Kidney (tissue), 13 donors: ENCODE measurements at regions not wholly inside any gene's neighbourhood (a gene's known extent, or its start where the extent isn't known, plus 50 kb on each side); places are given as distances from the start of the nearest gene placed in this dataset.
"Not testable (repeated sequence)": the region's sequence is repeated elsewhere in the genome, so short reads cannot be mapped to it uniquely, and the experiment has no call there.

Source experiments
- DNase-seq, 5 donors: peaks; one replicate each; pipeline ENCODE4 v3.0.0-alpha.2; 2013 to 2020
- FAIRE-seq: peaks from 2 replicates; lab custom pipeline; 2012; peaks lifted over from hg19 to GRCh38; lab: Jason Lieb, UNC
- H3K27ac ChIP-seq, 2 donors: one replicate each; pipeline ENCODE4 v1.7.0; 2013; ENCODE audit warnings: low read depth in 2 of 2, low read length in 2 of 2, inconsistent platforms in 1 of 2
- H3K27me3 ChIP-seq: one replicate; pipeline ENCODE4 v1.7.1; 2013; ENCODE audit warnings: low read length, inconsistent platforms; ENCODE audit not compliant: control insufficient read depth, insufficient read depth
- H3K36me3 ChIP-seq, 3 donors: one replicate each; pipeline versions ENCODE4 v1.7.0 to v1.7.1; 2013; ENCODE audit warnings: low read length in 3 of 3, control low read depth in 1 of 3, inconsistent platforms in 1 of 3; ENCODE audit not compliant: insufficient read depth in 3 of 3, control insufficient read depth in 2 of 3
- H3K4me1 ChIP-seq, 3 donors: one replicate each; pipeline versions ENCODE4 v1.7.0 to v1.7.1; 2013; ENCODE audit warnings: low read length in 3 of 3, inconsistent platforms in 1 of 3, low read depth in 1 of 3; ENCODE audit not compliant: control insufficient read depth in 2 of 3, insufficient read depth in 2 of 3
- H3K4me3 ChIP-seq, 3 donors: one replicate each; pipeline versions ENCODE4 v1.7.0 to v1.8.1; 2013; ENCODE audit warnings: low read length in 3 of 3, control low read depth in 1 of 3, inconsistent platforms in 1 of 3
- H3K9ac ChIP-seq, 3 donors: one replicate each; pipeline versions ENCODE4 v1.7.0 to v1.7.1; 2013; ENCODE audit warnings: low read length in 3 of 3, control low read depth in 1 of 3, inconsistent platforms in 1 of 3
- H3K9me3 ChIP-seq, 3 donors: one replicate each; pipeline versions ENCODE4 v1.7.0 to v1.7.1; 2013; ENCODE audit warnings: low read length in 3 of 3, control low read depth in 1 of 3, inconsistent platforms in 1 of 3; ENCODE audit not compliant: control insufficient read depth in 2 of 3, insufficient read depth in 1 of 3
- intact Hi-C: fragments of 100-400 bp; cut with DNase I; formaldehyde crosslinking; loops from one replicate; pipeline ENCODE4 v1.11.1; 2022
- TF ChIP-seq, protein P1 (sequence below): IDR thresholded peaks from 3 replicates; pipeline ENCODE4 v1.5.1; 2012; ENCODE audit warnings: mild to moderate bottlenecking, moderate library complexity, borderline replicate concordance; ENCODE audit not compliant: insufficient read depth; ENCODE audit errors: extremely low read depth
- donor health status: control.
- donor health status: control.
- donor health status: control.
- donor health status: control.
- donor health status: control.
- donor health status: DM: yes; HTN: yes; CAD: no.
- donor health status: Normal renal cell carcinoma (clear cell type).

DNA sequence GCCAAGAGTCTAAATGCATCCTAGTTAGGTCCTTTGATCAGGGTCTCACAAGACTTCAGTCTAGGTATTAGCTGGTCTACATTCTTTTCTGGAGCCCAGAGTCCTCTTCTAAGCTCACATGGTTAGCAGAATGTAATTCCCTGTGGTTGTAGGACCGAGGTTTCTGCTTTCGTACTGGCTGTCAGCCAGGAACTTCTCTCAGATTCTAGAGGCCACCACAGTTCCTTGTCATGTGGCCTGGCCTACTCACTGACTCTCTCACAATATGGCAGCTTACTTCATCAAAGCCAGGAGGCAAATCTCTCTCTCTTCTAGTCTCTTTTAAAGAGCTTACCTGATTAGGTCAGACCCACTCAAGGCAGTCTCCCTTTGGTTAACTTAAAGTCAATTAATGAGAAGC, 82.9 kb downstream of the POU4F1 start:
- TF ChIP-seq, protein P1, sequence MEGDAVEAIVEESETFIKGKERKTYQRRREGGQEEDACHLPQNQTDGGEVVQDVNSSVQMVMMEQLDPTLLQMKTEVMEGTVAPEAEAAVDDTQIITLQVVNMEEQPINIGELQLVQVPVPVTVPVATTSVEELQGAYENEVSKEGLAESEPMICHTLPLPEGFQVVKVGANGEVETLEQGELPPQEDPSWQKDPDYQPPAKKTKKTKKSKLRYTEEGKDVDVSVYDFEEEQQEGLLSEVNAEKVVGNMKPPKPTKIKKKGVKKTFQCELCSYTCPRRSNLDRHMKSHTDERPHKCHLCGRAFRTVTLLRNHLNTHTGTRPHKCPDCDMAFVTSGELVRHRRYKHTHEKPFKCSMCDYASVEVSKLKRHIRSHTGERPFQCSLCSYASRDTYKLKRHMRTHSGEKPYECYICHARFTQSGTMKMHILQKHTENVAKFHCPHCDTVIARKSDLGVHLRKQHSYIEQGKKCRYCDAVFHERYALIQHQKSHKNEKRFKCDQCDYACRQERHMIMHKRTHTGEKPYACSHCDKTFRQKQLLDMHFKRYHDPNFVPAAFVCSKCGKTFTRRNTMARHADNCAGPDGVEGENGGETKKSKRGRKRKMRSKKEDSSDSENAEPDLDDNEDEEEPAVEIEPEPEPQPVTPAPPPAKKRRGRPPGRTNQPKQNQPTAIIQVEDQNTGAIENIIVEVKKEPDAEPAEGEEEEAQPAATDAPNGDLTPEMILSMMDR: no peak
- Histone ChIP-seq H3K9ac (no peak overlapping the region), H3K36me3 (no peaks in the 10 kb centered on the region), H3K4me3 (no peak overlapping the region), H3K4me1 (no peaks in the 10 kb centered on the region), H3K27ac (no peak overlapping the region), H3K27me3 (no peaks in the 10 kb centered on the region), H3K9me3 (peaks cover 0 to 5% (median 3%) of the 10 kb centered on the region in 3 donors)
- DNase-seq (no peak), FAIRE-seq (no peak)
- intact Hi-C loops: no loop called here

DNA sequence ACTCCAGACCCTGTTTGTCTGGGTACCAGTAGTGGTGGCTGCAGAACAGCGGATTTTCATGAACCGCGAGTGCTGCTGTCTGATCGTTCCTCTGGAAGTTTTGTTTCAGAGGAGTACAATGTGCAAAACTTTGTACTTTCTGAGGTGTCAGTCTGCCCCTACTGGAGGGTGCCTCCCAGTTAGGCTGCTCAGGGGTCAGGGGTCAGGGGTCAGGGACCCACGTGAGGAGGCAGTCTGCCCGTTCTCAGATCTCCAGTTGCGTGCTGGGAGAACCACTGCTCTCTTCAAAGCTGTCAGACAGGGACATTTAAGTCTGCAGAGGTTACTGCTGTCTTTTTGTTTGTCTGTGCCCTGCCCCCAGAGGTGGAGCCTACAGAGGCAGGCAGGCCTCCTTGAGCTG, 84.9 kb downstream of the POU4F1 start:
- H3K4me1 ChIP-seq, H3K27me3 ChIP-seq, H3K4me3 ChIP-seq, H3K9me3 ChIP-seq, DNase-seq, H3K27ac ChIP-seq, H3K36me3 ChIP-seq, H3K9ac ChIP-seq, intact Hi-C loops, FAIRE-seq: not testable (repeated sequence)

DNA sequence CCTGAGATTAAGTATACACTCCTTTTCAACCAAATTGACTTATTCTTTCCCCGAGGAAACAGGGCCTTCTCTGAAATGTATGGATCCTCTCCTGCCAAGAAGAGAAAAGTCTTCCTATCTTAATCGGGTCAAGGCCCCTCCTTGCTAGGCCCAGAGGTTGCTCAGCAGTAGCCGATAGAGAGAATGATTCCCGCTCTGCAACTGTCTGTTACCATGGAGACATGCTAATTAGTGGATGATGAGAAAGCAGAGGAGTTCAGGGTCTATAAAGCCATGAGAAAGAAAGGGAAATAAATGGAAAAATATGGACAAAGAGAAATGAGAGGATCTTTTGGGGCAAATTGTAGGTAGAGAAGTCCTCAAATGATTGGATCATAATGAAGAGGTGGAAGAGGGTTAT, 103.5 kb downstream of the POU4F1 start:
- no peak for DNase-seq
- no peaks in the 10 kb centered on the region for H3K27me3 ChIP-seq
- no peak overlapping the region for H3K27ac ChIP-seq
- no peaks in the 10 kb centered on the region for H3K36me3 ChIP-seq
- H3K9ac ChIP-seq: no peak overlapping the region
- no peaks in the 10 kb centered on the region for H3K9me3 ChIP-seq
- H3K4me3 ChIP-seq: no peak overlapping the region
- H3K4me1 ChIP-seq: no peaks in the 10 kb centered on the region
- FAIRE-seq: no peak
- intact Hi-C loops: no loop called here
- TF ChIP-seq, protein P1: no peak

DNA sequence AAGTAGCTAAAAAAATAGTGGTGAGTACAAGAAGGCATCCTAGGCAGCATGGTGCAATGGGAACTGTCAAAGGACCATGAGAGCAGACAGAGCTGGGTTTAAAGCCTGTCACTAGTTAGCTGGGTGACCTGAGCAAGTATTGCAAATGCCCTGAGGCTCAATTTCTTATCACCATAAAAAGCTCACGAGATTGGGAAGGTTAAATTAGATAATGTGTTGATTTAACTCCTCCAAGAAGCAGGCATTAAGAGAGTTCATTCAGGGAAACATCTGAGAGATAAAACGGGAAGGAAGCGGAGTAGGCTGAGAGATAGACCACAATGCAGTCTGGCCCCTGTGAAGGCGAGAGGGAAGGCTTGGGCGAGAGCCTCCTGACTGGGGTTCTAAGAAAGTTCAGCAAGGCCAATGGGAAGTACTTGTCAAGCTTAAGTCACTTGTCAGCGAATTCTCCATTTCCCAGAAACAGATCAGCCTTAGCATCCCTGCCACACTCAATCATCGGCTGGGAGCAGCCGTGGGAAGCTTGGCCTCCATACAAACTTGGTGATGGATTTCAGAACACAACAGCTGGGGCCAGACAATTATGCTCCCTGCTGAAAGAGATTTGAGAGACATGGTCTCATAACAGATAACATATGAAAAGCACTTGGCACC, 105.5 kb downstream of the POU4F1 start:
- no peaks in the 10 kb centered on the region for H3K27me3 ChIP-seq
- DNase-seq: no peak
- FAIRE-seq: no peak

More for the DNA sequence above, 105.5 kb downstream of the POU4F1 start:
- Histone ChIP-seq H3K36me3 (no peaks in the 10 kb centered on the region), H3K9me3 (no peaks in the 10 kb centered on the region), H3K4me3 (no peak overlapping the region), H3K9ac (no peak overlapping the region), H3K4me1 (no peaks in the 10 kb centered on the region), H3K27ac (no peak overlapping the region)
- TF ChIP-seq, protein P1: no peak
- intact Hi-C loops: no loop called here
